Fibroblast of lung (primary cell): ENCODE measurements at regions not wholly inside any gene's neighbourhood (a gene's known extent, or its start where the extent isn't known, plus 50 kb on each side); places are given as distances from the start of the nearest gene placed in this dataset.

Experiments
- DNase-seq, 2 donors: peaks; one replicate each; pipeline versions ENCODE4 v3.0.0 to v3.0.0-alpha.2; 2010; ENCODE audit warnings: low read depth in 2 of 2
- H2AFZ ChIP-seq: 2 replicates; pipeline ENCODE4 v1.5.1; 2012; ENCODE audit warnings: low read length, control low read depth, inconsistent platforms
- H3K27ac ChIP-seq: 2 replicates; pipeline ENCODE4 v1.5.1; 2011; ENCODE audit warnings: low read length, control low read depth; ENCODE audit not compliant: insufficient read depth
- H3K27me3 ChIP-seq: 2 replicates; pipeline ENCODE4 v1.5.1; 2011; ENCODE audit warnings: mild to moderate bottlenecking, low read length; ENCODE audit not compliant: control insufficient read depth, insufficient read depth
- H3K36me3 ChIP-seq: 2 replicates; pipeline ENCODE4 v1.5.1; 2011; ENCODE audit warnings: low read length; ENCODE audit not compliant: control insufficient read depth, insufficient read depth
- H3K4me1 ChIP-seq: 2 replicates; pipeline ENCODE4 v1.5.1; 2011; ENCODE audit warnings: low read length; ENCODE audit not compliant: control insufficient read depth, insufficient read depth; ENCODE audit errors: extremely low read depth
- H3K4me2 ChIP-seq: 2 replicates; pipeline ENCODE4 v1.5.1; 2011; ENCODE audit warnings: low read length, control low read depth; ENCODE audit not compliant: insufficient read depth; ENCODE audit errors: extremely low read depth
- H3K4me3 ChIP-seq, 4 experiments: fragments of 200-600 bp in 1 of 4; sonication (generic) in 1 of 4; replicated peaks in 1 of 4; 2 replicates each; pipeline ENCODE4 v1.5.1; 2011 to 2016; ENCODE audit warnings: low read length in 4 of 4, low read depth in 3 of 4, mild to moderate bottlenecking in 3 of 4, control low read depth in 2 of 4, inconsistent platforms in 1 of 4, mixed read lengths in 1 of 4; ENCODE audit not compliant: insufficient read depth in 1 of 4; ENCODE audit errors: control extremely low read depth in 1 of 4
- H3K79me2 ChIP-seq: 2 replicates; pipeline ENCODE4 v1.5.1; 2012; ENCODE audit warnings: mild to moderate bottlenecking, low read length, inconsistent platforms; ENCODE audit not compliant: control insufficient read depth, insufficient read depth
- H3K9ac ChIP-seq: 2 replicates; pipeline ENCODE4 v1.5.1; 2011; ENCODE audit warnings: mild to moderate bottlenecking, low read length, control low read depth; ENCODE audit not compliant: insufficient read depth
- H3K9me3 ChIP-seq: 2 replicates; pipeline ENCODE4 v1.5.1; 2012; ENCODE audit warnings: low read depth, low read length; ENCODE audit not compliant: control insufficient read depth, insufficient read depth
- H4K20me1 ChIP-seq: 2 replicates; pipeline ENCODE4 v1.5.1; 2011; ENCODE audit warnings: low read length; ENCODE audit not compliant: control insufficient read depth, insufficient read depth; ENCODE audit errors: extremely low read depth
- CTCF ChIP-seq, 2 donors: IDR thresholded peaks in 1 of 2; conservative IDR thresholded peaks in 1 of 2; 1 replicate in 1 of 2; 2 replicates in 1 of 2; pipeline ENCODE4 v1.5.1; 2011 to 2012; ENCODE audit warnings: low read length in 2 of 2, control low read depth in 1 of 2, inconsistent platforms in 1 of 2, low read depth in 1 of 2, mild to moderate bottlenecking in 1 of 2
- EZH2 ChIP-seq: IDR thresholded peaks from 2 replicates; pipeline ENCODE4 v1.5.1; 2012; ENCODE audit warnings: low read length, control low read depth, mild to moderate bottlenecking; ENCODE audit errors: missing control alignments

- H4K20me1 ChIP-seq: no peaks in the 10 kb centered on the region
- H3K27me3 ChIP-seq: no peaks in the 10 kb centered on the region
- H3K4me2 ChIP-seq: no peak overlapping the region
- H3K79me2 ChIP-seq: no peaks in the 10 kb centered on the region
- no peaks in the 10 kb centered on the region for H3K4me1 ChIP-seq
- no peak for TF ChIP-seq CTCF (conservative IDR thresholded peaks at IDR 0.05 in 1 of 2, IDR thresholded peaks at IDR 0.05 in 1 of 2; ENCODE audit: low read depth in 1 of 2, low read length in 2 of 2)
- no peak for TF ChIP-seq EZH2
- no peak overlapping the region for H3K27ac ChIP-seq
- no peaks in the 10 kb centered on the region for H3K36me3 ChIP-seq
- DNase-seq: peak; percentile 60 to 69
- H2AFZ ChIP-seq: no peak overlapping the region
- no peak overlapping the region for H3K9ac ChIP-seq
- no peak overlapping the region for H3K4me3 ChIP-seq
- no peaks in the 10 kb centered on the region for H3K9me3 ChIP-seq
Measured at GRCh38 chr2:212940816-212941215, 210.6 kb downstream of the IKZF2 start.

GRCh38 chr2:212939777-212940531 is 211.5 kb downstream of the IKZF2 start:
- no peaks in the 10 kb centered on the region for H4K20me1 ChIP-seq
- no peaks in the 10 kb centered on the region for H3K27me3 ChIP-seq
- no peak overlapping the region for H3K4me2 ChIP-seq
- H2AFZ ChIP-seq: no peak overlapping the region
- no peak for DNase-seq
- no peaks in the 10 kb centered on the region for H3K36me3 ChIP-seq
- H3K9me3 ChIP-seq: no peaks in the 10 kb centered on the region
- no peak overlapping the region for H3K4me3 ChIP-seq
- TF ChIP-seq EZH2 (no peak), CTCF (conservative IDR thresholded peaks at IDR 0.05 in 1 of 2, IDR thresholded peaks at IDR 0.05 in 1 of 2; ENCODE audit: low read depth in 1 of 2, low read length in 2 of 2) (no peak)
- no peaks in the 10 kb centered on the region for H3K79me2 ChIP-seq
- H3K9ac ChIP-seq: no peak overlapping the region
- no peak overlapping the region for H3K27ac ChIP-seq
- H3K4me1 ChIP-seq: no peaks in the 10 kb centered on the region

GRCh38 chr2:212938144-212938793 is 213.1 kb downstream of the IKZF2 start:
- TF ChIP-seq EZH2 (no peak), CTCF (conservative IDR thresholded peaks at IDR 0.05 in 1 of 2, IDR thresholded peaks at IDR 0.05 in 1 of 2; ENCODE audit: low read depth in 1 of 2, low read length in 2 of 2) (no peak)
- no peaks in the 10 kb centered on the region for H3K9me3 ChIP-seq
- H4K20me1 ChIP-seq: no peaks in the 10 kb centered on the region
- no peak overlapping the region for H3K4me2 ChIP-seq
- no peaks in the 10 kb centered on the region for H3K27me3 ChIP-seq
- H3K9ac ChIP-seq: no peak overlapping the region
- H3K4me1 ChIP-seq: no peaks in the 10 kb centered on the region
- H3K27ac ChIP-seq: no peak overlapping the region
- no peaks in the 10 kb centered on the region for H3K36me3 ChIP-seq
- no peak overlapping the region for H2AFZ ChIP-seq
- H3K79me2 ChIP-seq: no peaks in the 10 kb centered on the region
- no peak for DNase-seq
- no peak overlapping the region for H3K4me3 ChIP-seq
